Brain microvascular endothelial cell (primary cell): ENCODE measurements at regions not wholly inside any gene's neighbourhood (a gene's known extent, or its start where the extent isn't known, plus 50 kb on each side); places are given as distances from the start of the nearest gene placed in this dataset.
A peak's percentile ranks its signal among the peaks of the same experiment; 100 is the strongest.

Experiments
- DNase-seq: peaks from one replicate; pipeline ENCODE4 v3.0.0-alpha.2; 2020
- H3K27ac ChIP-seq: fragments of 250-450 bp; sonication (Bioruptor Pico); 2 replicates; pipeline ENCODE4 v1.5.1; 2020; ENCODE audit warnings: mild to moderate bottlenecking, moderate library complexity
- H3K27me3 ChIP-seq: fragments of 250-450 bp; sonication (Bioruptor Pico); replicated peaks from 2 replicates; pipeline ENCODE4 v1.5.1; 2020; ENCODE audit warnings: mild to moderate bottlenecking
- H3K36me3 ChIP-seq: fragments of 250-450 bp; sonication (Bioruptor Pico); replicated peaks from 2 replicates; pipeline ENCODE4 v1.5.1; 2020; ENCODE audit warnings: mild to moderate bottlenecking
- H3K4me3 ChIP-seq: 2 replicates; pipeline ENCODE4 v1.5.1; 2011; ENCODE audit warnings: low read depth, mild to moderate bottlenecking, control low read depth, low read length, moderate library complexity
- CTCF ChIP-seq: IDR thresholded peaks from 2 replicates; pipeline ENCODE4 v1.5.1; 2011; ENCODE audit warnings: low read depth, mild to moderate bottlenecking, moderate library complexity, low read length, control low read depth, inconsistent platforms; ENCODE audit errors: missing control alignments
- in situ Hi-C: cut with HindIII; loops from 2 replicates; pipeline ENCODE4 v1.10.0; 2017; ENCODE audit warnings: low sequenced_read_pairs, low pct_ligation_motif_present

DNA sequence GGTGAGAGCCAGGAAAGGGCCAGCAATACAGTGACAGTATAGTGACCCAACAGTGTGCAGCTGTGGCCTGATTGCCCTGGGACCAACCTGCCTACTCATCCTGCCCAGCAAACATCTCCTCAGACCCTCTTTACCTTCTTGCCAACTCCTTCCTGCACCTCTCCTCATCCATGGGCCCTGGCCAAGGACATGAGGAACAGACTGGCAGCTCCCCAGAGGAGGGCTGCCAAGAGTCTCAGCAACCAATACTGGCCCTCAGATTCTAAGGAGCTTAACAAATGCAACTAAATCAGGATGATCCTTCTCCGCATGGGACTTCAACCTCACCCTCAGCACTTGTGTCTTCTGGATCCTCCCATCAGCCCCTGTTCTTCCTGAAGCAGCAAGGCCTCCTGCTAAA lies 77.0 kb downstream of the RPL27A start:
- Histone ChIP-seq H3K4me3 (no peak overlapping the region), H3K36me3 (no peaks in the 10 kb centered on the region), H3K27me3 (no peaks in the 10 kb centered on the region), H3K27ac (no peak overlapping the region)
- in situ Hi-C loops = no loop called here
- DNase-seq = no peak
- TF ChIP-seq CTCF = no peak

GRCh38 chr11:8760896-8761295 lies 78.3 kb downstream of the RPL27A start:
- no peak for TF ChIP-seq CTCF
- Histone ChIP-seq H3K36me3 (no peaks in the 10 kb centered on the region), H3K27ac (no peak overlapping the region), H3K4me3 (no peak overlapping the region), H3K27me3 (no peaks in the 10 kb centered on the region)
- in situ Hi-C loops = no loop called here
- no peak for DNase-seq

GRCh38 chr11:8763070-8763685 lies 80.6 kb downstream of the RPL27A start:
- no peaks in the 10 kb centered on the region for H3K36me3 ChIP-seq
- no peak for TF ChIP-seq CTCF
- no peak overlapping the region for H3K4me3 ChIP-seq
- H3K27ac ChIP-seq = no peak overlapping the region
- no peaks in the 10 kb centered on the region for H3K27me3 ChIP-seq
- DNase-seq = no peak
- in situ Hi-C loops = no loop called here

GRCh38 chr11:8765294-8765693 lies 82.7 kb downstream of the RPL27A start:
- Histone ChIP-seq H3K27ac (no peak overlapping the region), H3K4me3 (no peak overlapping the region)

DNA sequence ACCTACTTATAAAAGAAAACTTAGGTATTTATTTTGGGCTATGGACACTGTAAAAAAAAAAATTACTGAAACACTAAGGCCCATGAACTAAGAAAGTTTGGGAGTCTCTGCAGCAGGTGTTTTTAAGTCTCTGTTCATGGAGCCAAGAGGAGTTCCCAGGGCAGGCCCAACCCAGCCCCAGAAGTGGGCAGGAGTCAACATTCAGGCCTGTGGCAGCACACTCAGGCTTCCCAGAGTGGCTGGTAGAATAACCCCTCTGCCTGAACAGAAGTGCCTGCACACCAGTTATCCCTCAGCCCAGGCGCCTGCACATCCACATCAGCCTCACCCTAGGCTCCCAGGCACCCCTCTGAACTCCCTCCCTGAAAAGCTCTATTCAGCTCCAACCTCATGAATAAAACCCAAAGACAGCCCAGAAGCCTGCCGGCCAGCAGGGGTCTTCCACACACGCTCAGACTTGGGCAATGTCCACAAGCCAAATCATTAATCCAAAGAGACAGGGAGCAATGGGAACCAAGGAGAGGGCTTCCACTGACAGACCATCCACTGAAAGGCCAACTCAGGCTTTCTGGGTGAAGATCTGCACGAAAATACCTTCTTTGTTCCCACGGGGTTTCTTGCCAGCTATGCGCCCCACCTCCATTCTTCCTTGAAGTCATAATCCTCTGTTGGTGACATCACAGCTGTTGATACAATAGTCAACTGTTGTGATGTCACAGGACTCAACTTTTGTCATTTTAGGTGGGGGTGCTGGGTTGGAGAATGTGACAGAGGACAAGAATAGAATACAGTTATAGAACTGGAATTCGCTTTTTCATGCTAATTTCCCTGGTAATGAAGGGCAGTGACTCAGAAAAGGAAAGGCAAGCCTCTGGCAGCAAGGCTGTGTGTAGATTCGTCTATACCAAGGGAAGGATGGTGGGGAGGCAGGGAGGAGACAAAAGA lies 83.7 kb downstream of the RPL27A start:
- Histone ChIP-seq H3K27ac (peak overlapping the region; percentile 4), H3K4me3 (no peak overlapping the region), H3K36me3 (no peaks in the 10 kb centered on the region), H3K27me3 (no peaks in the 10 kb centered on the region)
- peak; percentile 42 for DNase-seq
- peak; percentile 45 for TF ChIP-seq CTCF
- in situ Hi-C loops = no loop called here

More at GRCh38 chr11:8765294-8765693, 82.7 kb downstream of the RPL27A start:
- no peaks in the 10 kb centered on the region for H3K27me3 ChIP-seq
- DNase-seq = peak; percentile 57
- H3K36me3 ChIP-seq = no peaks in the 10 kb centered on the region
- in situ Hi-C loops = no loop called here
- no peak for TF ChIP-seq CTCF
